Endothelial cell of umbilical vein (primary cell): ENCODE measurements at regions not wholly inside any gene's neighbourhood (a gene's known extent, or its start where the extent isn't known, plus 50 kb on each side); places are given as distances from the start of the nearest gene placed in this dataset.

Experiments used
- BruUV-seq: library from RNA; stranded (reverse); fragments of 400-500 nt; replicated peaks from 2 replicates; lab custom pipeline; 2021; lab: Mats Ljungman, UMichigan
- CTCF ChIA-PET: fragments of 300-600, 350-600 bp; sonication (Branson Sonifier 250); formaldehyde crosslinking; loops from one replicate; lab custom pipeline; 2021; ENCODE audit warnings: antibody characterized with exemption, inconsistent platforms; lab: Charles Lee
- POLR2A ChIA-PET: fragments of 300-600, 350-600 bp; sonication (Branson Sonifier 250); formaldehyde crosslinking; loops from one replicate; lab custom pipeline; 2021; ENCODE audit warnings: antibody characterized with exemption, inconsistent platforms; lab: Charles Lee
- DNase-seq: peaks from one replicate; pipeline ENCODE4 v3.0.0-alpha.2; 2011; ENCODE audit warnings: low read depth, low spot score
- FAIRE-seq: peaks from 2 replicates; lab custom pipeline; 2011; peaks lifted over from hg19 to GRCh38; lab: Jason Lieb, UNC
- H2AFZ ChIP-seq: 2 replicates; pipeline ENCODE4 v1.6.0; 2012; ENCODE audit warnings: low read depth, low read length, control low read depth, inconsistent platforms
- H3K27ac ChIP-seq: 2 replicates; pipeline ENCODE4 v1.5.1; 2011; ENCODE audit warnings: low read depth, mild to moderate bottlenecking, control low read depth, low read length, moderate library complexity; ENCODE audit not compliant: insufficient read depth
- H3K27me3 ChIP-seq, 2 experiments: 2 replicates each; pipeline versions ENCODE4 v1.6.0 to v1.6.1; 2011; ENCODE audit warnings: low read length in 2 of 2, mixed read lengths in 1 of 2; ENCODE audit not compliant: control insufficient read depth in 2 of 2, insufficient read depth in 2 of 2
- H3K36me3 ChIP-seq, 2 experiments: 2 replicates in 1 of 2; 3 replicates in 1 of 2; pipeline ENCODE4 v1.5.1; 2011; ENCODE audit warnings: low read length in 2 of 2, mild to moderate bottlenecking in 1 of 2, moderate library complexity in 1 of 2; ENCODE audit not compliant: control insufficient read depth in 2 of 2, insufficient read depth in 2 of 2; ENCODE audit errors: extremely low read depth in 1 of 2
- H3K4me1 ChIP-seq: 3 replicates; pipeline ENCODE4 v1.5.1; 2011; ENCODE audit warnings: mild to moderate bottlenecking, low read length; ENCODE audit not compliant: control insufficient read depth, insufficient read depth; ENCODE audit errors: extremely low read depth
- H3K4me2 ChIP-seq: 2 replicates; pipeline ENCODE4 v1.6.1; 2011; ENCODE audit warnings: low read length, control low read depth, mixed read lengths; ENCODE audit not compliant: insufficient read depth
- H3K4me3 ChIP-seq, 3 experiments: fragments of 200-600 bp in 1 of 3; sonication (generic), shearing (Covaris generic) in 1 of 3; replicated peaks in 1 of 3; 2 replicates each; pipeline ENCODE4 v1.5.1; 2011 to 2016; ENCODE audit warnings: control low read depth in 3 of 3, low read length in 3 of 3, mild to moderate bottlenecking in 2 of 3, inconsistent platforms in 1 of 3, low read depth in 1 of 3, moderate library complexity in 1 of 3; ENCODE audit not compliant: insufficient read depth in 1 of 3
- H3K79me2 ChIP-seq: 2 replicates; pipeline ENCODE4 v1.6.0; 2012; ENCODE audit warnings: low read length, inconsistent platforms; ENCODE audit not compliant: control insufficient read depth, insufficient read depth
- H3K9ac ChIP-seq: replicated peaks from 2 replicates; pipeline ENCODE3; 2011; ENCODE audit warnings: low read length, control low read depth; ENCODE audit not compliant: insufficient read depth; ENCODE audit errors: extremely low read depth
- H3K9me1 ChIP-seq: replicated peaks from 3 replicates; pipeline ENCODE4 v1.6.0; 2011; ENCODE audit warnings: mild to moderate bottlenecking, low read length; ENCODE audit not compliant: control insufficient read depth, insufficient read depth; ENCODE audit errors: extremely low read depth
- H3K9me3 ChIP-seq: replicated peaks from 2 replicates; pipeline ENCODE4 v1.5.1; 2012; ENCODE audit warnings: low read length, inconsistent platforms; ENCODE audit not compliant: control insufficient read depth, insufficient read depth
- H4K20me1 ChIP-seq: replicated peaks from 2 replicates; pipeline ENCODE3; 2011; ENCODE audit warnings: mild to moderate bottlenecking, low read length; ENCODE audit not compliant: control insufficient read depth, insufficient read depth; ENCODE audit errors: extremely low read depth
- EZH2 ChIP-seq: IDR thresholded peaks from 2 replicates; pipeline ENCODE4 v1.6.1; 2012; ENCODE audit warnings: borderline replicate concordance, low read depth, mild to moderate bottlenecking, moderate library complexity, low read length, inconsistent platforms; ENCODE audit not compliant: severe bottlenecking
- FOS ChIP-seq: IDR thresholded peaks from 2 replicates; pipeline ENCODE4 v1.6.1; 2011; ENCODE audit warnings: mild to moderate bottlenecking, low read length, moderate library complexity, borderline replicate concordance; ENCODE audit not compliant: insufficient read depth
- GATA2 ChIP-seq: IDR thresholded peaks from 2 replicates; pipeline ENCODE4 v1.7.0; 2011; ENCODE audit warnings: low read depth, mild to moderate bottlenecking, moderate library complexity, mixed read lengths, low read length; ENCODE audit not compliant: insufficient read length, insufficient read depth
- JUN ChIP-seq: IDR thresholded peaks from 2 replicates; pipeline ENCODE4 v1.6.1; 2011; ENCODE audit warnings: borderline replicate concordance, low read depth; ENCODE audit not compliant: insufficient read length, insufficient read depth
- MAX ChIP-seq: IDR thresholded peaks from 2 replicates; pipeline ENCODE4 v1.6.1; 2011; ENCODE audit not compliant: insufficient read depth, insufficient read length
- MYC ChIP-seq: IDR thresholded peaks from one replicate; pipeline ENCODE4 v1.6.1; 2011; ENCODE audit warnings: mild to moderate bottlenecking, low read depth, low read length
- POLR2A ChIP-seq: IDR thresholded peaks from 2 replicates; pipeline ENCODE4 v1.6.1; 2012; ENCODE audit warnings: low read depth, mild to moderate bottlenecking, control low read depth, low read length
- POLR2AphosphoS5 ChIP-seq: IDR thresholded peaks from 2 replicates; pipeline ENCODE4 v1.6.1; 2012; ENCODE audit warnings: low read depth, mild to moderate bottlenecking, control low read depth, low read length, moderate library complexity; ENCODE audit not compliant: insufficient read depth
- dilution Hi-C: fragments of 300-500 bp; cut with MboI; formaldehyde crosslinking; loops from one replicate; pipeline ENCODE4 v1.15.0; 2019; ENCODE audit warnings: low sequenced_read_pairs; ENCODE audit not compliant: extremely low pct_ligation_motif_present
- intact Hi-C: fragments of 100-400 bp; cut with micrococcal nuclease; formaldehyde crosslinking; loops from one replicate; pipeline ENCODE4 v1.10.0; 2022
- TF ChIP-seq, protein P1 (sequence below), 2 donors: IDR thresholded peaks; 1 replicate in 1 of 2; 2 replicates in 1 of 2; pipeline ENCODE4 v1.5.1; 2011; ENCODE audit warnings: low read length in 2 of 2, mild to moderate bottlenecking in 2 of 2, moderate library complexity in 2 of 2, control low read depth in 1 of 2, inconsistent platforms in 1 of 2, low read depth in 1 of 2; ENCODE audit not compliant: insufficient read depth in 1 of 2; ENCODE audit errors: extremely low read depth in 1 of 2

DNA sequence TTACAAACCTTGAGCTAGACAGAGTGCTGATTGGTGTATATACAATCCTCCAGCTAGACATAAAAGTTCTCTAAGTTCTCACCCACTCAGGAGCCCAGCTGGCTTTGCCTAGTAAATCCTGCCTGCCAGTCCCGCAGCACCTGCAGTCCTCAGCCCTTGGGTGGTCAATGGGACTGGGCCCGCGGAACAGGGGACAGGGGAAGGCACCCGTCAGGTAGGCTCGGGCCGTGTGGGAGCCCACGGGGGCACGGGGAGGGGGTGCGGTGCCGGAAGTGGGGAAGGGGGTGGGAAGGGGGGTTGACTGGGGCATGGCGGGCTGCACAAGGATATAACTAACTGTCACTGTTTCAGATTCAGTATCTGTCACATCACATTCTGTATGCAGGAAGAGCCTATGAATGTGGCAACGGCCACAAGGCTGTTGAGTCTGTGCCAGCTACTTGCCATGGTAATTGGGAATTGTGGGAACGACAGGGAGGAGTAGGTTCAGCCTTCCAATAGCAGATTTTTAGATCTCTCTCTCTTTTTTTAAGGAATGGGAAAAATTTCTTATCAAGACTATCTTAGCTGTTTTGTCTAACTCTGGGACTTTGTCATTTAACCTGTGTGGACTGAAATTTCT, 205.1 kb upstream of the PLPP4 start:
- Histone ChIP-seq H3K79me2 (no peaks in the 10 kb centered on the region), H3K27ac (no peak overlapping the region), H3K27me3 (no peaks in the 10 kb centered on the region), H3K4me1 (no peaks in the 10 kb centered on the region), H4K20me1 (no peaks in the 10 kb centered on the region), H3K4me2 (no peak overlapping the region), H3K9me1 (no peaks in the 10 kb centered on the region), H3K9me3 (no peaks in the 10 kb centered on the region), H2AFZ (no peak overlapping the region), H3K36me3 (no peaks in the 10 kb centered on the region), H3K9ac (no peak overlapping the region), H3K4me3 (no peak overlapping the region)
- BruUV-seq = no TSS peak
- FAIRE-seq = no peak
- intact Hi-C loops (no loop called here), dilution Hi-C loops (no loop called here)
- no peak for TF ChIP-seq POLR2A
- TF ChIP-seq GATA2 = no peak
- no peak for TF ChIP-seq EZH2
- no peak for TF ChIP-seq MYC
- no peak for TF ChIP-seq POLR2AphosphoS5
- no peak for TF ChIP-seq MAX
- TF ChIP-seq JUN = no peak
- TF ChIP-seq, protein P1, sequence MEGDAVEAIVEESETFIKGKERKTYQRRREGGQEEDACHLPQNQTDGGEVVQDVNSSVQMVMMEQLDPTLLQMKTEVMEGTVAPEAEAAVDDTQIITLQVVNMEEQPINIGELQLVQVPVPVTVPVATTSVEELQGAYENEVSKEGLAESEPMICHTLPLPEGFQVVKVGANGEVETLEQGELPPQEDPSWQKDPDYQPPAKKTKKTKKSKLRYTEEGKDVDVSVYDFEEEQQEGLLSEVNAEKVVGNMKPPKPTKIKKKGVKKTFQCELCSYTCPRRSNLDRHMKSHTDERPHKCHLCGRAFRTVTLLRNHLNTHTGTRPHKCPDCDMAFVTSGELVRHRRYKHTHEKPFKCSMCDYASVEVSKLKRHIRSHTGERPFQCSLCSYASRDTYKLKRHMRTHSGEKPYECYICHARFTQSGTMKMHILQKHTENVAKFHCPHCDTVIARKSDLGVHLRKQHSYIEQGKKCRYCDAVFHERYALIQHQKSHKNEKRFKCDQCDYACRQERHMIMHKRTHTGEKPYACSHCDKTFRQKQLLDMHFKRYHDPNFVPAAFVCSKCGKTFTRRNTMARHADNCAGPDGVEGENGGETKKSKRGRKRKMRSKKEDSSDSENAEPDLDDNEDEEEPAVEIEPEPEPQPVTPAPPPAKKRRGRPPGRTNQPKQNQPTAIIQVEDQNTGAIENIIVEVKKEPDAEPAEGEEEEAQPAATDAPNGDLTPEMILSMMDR (IDR thresholded peaks at IDR 0.05; ENCODE audit: extremely low read depth in 1 of 2, insufficient read depth in 1 of 2, low read depth in 1 of 2, low read length in 2 of 2) = no peak
- no peak for TF ChIP-seq FOS
- DNase-seq = no peak
- ChIA-PET POLR2A (no interaction called here), CTCF (no interaction called here)
